Activated CD4-positive, alpha-beta T cell treated with anti-CD3 and anti-CD28 coated beads for 24 hours (primary cell): ENCODE measurements at regions not wholly inside any gene's neighbourhood (a gene's known extent, or its start where the extent isn't known, plus 50 kb on each side); places are given as distances from the start of the nearest gene placed in this dataset.
"Not testable (repeated sequence)": the region's sequence is repeated elsewhere in the genome, so short reads cannot be mapped to it uniquely, and the experiment has no call there.

ENCODE experiments used
- DNase-seq, 2 donors: peaks; one replicate each; pipeline ENCODE4 v3.0.0-alpha.2; 2020; ENCODE audit warnings: low read depth in 2 of 2

- no peak for DNase-seq
Measured at GRCh38 chr14:28599191-28599590, 167.4 kb upstream of the FOXG1 start.

DNA sequence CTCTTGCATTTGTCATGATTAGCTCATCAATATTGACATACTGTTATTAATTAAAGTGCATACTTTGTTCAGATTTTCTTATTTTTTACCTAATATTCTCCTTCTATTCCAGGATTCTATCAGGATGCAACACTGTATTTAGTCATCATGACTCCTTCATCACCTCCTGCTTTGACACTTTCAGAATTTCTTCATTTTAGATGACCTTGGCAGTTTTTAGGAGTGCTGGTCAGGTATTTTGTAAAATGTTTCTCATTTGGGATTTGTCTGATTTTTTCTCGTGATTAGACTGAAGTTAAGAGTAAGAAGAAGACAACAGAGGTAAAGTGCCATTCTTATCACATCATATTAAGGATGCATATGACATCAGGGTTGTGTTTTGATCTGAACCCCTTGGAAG, 167.0 kb upstream of the FOXG1 start:
- DNase-seq, result no peak

DNA sequence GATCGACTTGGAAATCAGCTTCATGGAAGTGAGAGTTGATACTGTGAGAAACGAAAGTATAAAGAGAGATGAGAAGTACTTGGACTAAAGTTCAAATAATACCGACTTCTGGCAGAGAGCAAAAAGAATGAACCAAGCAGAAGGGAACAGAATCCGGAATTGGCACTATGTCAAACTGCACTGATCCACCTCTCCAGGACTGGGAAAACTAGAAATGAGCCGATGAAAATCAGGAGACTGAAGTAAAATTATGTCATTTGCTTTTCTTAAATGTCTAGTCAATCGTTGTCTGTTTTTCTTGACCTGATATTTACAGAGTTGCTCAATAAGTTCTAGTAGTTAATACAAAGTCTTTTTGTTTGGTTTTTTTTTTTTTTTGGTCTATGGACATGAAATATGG, 163.0 kb upstream of the FOXG1 start:
- DNase-seq, result no peak

DNA sequence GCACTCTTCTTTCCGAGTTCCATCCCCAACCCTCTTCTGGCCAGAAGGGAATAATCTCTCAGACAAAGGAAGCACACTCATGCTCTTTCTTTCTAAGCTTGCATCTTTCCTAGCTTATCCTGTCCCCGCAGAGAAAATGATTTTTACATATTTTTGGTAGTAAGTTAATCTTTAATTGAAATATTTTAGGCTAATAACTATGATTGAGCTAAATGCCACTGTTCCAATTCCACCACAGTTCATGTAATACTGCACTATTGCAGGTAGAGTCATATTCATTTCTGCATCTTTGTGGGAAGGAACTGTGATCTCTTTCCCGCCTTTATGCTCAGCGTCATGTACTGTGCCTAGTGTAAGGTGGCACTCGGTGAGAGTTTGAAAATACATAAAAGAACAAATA, 158.9 kb upstream of the FOXG1 start:
- DNase-seq, result no peak

GRCh38 chr14:28608443-28608842, 158.1 kb upstream of the FOXG1 start:
- DNase-seq, result no peak

DNA sequence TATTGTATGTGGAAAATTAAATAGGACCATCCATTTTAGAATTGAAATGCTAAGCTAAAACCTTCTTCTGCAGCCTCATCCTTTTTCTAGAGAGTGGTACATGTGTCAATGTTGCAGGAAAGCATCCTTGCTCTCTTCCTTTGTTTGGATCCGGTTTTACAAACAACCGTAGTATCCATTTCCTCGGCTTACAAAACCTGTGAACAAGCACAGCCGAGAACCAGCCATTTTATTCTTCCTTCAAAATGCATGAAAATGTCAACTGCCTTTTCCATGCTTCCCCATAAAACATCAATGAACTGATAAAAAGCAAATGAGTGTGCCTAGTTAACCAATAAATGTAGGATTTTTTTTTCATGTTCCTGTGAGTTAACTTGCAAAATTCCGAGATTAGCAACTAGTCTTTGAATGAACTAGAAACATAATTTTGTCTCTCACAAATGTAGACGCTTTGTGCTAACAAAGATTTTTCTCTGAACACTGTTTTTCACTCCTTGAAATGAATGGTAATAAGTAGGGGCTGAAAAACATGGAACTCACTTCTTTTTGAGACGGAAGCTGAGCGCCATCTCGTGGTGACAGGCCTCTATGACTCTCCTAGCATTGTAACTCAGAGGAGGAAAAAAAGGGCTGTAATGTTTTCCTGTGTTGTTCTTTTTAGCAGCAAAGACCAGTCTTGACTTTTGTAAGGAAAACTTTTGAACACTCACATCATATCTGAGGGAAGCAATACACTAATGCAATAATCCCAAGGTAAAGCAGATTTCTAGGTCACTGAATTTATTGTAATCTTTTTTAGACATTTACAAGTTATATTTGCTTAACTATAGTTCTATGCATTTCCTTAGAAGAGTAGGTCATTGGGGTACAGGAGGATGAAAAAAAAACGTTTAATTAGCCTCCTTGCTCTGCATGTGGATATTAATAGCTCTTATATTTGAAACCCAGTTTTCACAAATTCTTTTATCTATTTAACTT, 157.4 kb upstream of the FOXG1 start:
- DNase-seq, result peak in 1 of 2 donors; percentile 2

- no peak for DNase-seq
Measured at GRCh38 chr14:28612414-28612813, 154.2 kb upstream of the FOXG1 start.

DNA sequence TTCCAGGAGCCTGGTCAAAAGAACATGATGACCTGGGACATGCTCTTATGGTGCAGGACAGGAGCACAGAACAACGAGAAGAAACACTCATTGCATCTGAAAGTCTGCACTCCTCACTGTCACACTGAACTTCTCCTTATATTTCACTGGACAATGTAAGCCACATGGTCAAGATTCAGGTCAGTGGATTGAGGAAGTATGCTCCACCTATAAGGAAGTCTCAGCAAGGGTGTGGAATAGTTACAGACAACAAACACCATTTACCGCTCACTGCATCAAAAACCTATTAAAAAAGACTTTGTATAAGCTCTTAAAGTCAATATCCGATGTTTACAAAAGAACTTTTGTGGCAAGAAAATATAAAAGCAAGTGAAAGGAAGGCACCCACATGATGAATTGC, 153.1 kb upstream of the FOXG1 start:
- no peak for DNase-seq

DNA sequence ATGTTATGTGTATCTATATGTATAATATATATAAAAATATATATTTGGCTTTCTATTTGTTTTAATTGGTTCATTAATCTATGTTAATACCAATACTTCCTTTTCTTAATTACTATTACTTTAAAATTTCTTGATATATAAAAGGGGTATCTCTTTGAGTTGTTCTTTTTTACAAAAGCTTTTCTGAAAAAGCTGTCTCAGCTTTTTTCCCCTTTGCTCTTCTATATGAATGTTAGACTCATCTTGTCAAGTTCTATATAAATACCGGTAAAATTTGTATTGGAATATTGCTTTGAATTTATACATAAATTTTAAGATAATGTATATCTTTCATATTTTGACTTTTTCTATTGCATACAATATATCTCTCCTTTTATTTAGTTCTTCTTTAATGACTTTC, 139.8 kb upstream of the FOXG1 start:
- DNase-seq, result no peak

DNA sequence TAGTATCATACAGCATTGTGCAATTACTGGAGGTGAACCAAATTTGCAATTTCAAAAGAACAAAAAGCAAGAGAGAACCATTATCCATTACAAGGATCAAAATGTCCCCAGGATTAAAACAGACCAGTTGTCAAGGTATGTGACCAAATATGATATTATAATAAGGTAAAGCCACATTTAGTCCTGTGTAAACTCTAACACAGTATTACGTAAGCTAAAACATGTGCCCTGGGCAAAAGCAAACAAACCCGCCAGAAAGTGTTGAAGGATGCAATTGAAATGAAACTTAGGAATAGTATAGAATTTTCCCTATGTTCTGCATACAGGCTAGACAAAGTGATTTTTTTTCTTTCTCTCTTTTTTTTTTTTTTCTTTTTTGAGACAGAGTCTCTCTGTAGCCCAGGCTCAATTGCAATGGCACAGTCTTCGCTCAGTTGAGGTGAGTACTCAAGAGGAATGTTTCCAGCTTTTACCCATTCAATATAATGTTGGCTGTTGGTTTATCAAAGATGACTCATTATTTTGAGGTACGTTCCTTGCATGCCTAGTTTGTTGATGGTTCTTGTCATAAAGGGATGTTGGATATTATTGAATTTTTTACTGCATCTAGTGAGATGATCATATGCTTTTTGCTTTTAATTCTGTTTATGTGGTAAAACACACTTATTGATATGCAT, 137.1 kb upstream of the FOXG1 start:
- no peak for DNase-seq

GRCh38 chr14:28630100-28630499, 136.5 kb upstream of the FOXG1 start:
- no peak for DNase-seq

GRCh38 chr14:28635387-28635786, 131.2 kb upstream of the FOXG1 start:
- no peak for DNase-seq

- DNase-seq, result not testable (repeated sequence)
Measured at GRCh38 chr14:28635816-28636215, 130.8 kb upstream of the FOXG1 start.

DNA sequence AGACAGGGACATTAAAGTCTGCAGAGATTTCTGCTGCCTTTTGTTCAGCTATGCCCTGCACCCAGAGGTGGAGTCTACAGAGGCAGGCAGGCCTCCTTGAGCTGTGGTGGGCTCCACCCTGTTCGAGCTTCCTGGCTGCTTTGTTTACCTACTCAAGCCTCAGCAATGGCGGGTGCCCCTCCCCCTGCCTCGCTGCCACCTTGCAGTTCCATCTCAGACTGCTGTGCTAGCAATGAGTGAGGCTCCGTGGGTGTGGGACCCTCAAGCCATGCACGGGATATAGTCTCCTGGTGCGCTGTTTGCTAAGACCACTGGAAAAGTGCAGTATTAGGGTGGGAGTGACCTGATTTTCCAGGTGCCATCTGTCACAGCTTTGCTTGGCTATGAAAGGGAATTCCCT, 125.4 kb upstream of the FOXG1 start:
- DNase-seq, result not testable (repeated sequence)

DNA sequence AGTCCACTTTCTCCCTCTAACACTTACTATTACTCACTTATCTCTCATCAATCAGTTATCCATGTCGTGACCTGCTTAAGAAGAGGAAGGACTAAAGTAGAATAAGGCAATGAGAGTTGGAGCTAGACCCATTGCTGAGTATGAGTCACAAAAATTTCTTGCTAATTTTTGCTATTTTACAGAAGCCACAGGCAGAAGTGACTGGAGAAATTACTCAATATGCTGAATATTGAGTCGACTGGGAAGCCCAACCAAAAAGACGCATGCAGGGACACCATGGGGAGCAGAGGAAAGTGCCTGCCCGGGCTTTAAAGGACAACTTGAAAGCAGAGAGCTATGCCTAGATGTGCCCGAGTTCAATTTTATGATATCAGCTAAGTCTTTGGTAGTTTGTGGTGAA, 115.4 kb upstream of the FOXG1 start:
- DNase-seq, result no peak

DNA sequence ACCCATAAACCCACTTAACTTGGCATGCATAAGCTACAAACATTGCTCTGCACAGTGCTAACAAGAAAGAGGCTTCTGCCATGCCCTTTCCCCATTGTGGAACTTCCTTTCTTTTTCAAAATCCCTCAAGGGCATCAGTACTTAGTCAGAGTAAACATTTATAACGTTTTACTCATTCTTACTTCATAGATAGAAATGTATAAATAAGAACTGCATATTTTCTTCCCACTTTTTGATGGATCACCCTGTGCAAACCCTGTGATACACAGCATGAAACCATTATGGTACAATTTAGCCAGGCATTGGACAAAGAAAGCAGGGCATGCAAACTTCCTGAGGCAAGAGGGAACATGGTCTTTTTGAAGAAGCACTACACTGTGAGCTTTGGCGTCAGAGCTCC, 113.8 kb upstream of the FOXG1 start:
- DNase-seq, result no peak

DNA sequence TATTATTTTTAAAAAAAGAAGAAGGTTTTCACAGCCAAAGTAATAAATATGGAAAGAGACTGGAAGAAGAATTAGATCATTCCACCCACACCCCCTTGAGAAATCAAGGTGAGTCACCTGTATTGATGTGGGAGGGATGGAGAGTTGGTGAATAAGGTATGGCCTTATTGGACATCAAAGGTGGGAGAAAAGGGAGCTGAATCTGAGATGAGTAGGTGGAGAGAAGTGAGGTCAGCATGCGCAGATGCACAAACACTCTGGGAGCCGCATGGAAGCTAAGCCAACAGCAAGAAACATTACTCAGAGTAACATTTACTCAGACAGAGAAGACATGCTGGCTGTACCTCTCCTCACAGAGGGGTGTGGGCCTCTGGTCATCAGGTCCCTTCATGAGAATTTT, 113.1 kb upstream of the FOXG1 start:
- no peak for DNase-seq

- no peak for DNase-seq
Measured at GRCh38 chr14:28656704-28657255, 109.8 kb upstream of the FOXG1 start.

DNA sequence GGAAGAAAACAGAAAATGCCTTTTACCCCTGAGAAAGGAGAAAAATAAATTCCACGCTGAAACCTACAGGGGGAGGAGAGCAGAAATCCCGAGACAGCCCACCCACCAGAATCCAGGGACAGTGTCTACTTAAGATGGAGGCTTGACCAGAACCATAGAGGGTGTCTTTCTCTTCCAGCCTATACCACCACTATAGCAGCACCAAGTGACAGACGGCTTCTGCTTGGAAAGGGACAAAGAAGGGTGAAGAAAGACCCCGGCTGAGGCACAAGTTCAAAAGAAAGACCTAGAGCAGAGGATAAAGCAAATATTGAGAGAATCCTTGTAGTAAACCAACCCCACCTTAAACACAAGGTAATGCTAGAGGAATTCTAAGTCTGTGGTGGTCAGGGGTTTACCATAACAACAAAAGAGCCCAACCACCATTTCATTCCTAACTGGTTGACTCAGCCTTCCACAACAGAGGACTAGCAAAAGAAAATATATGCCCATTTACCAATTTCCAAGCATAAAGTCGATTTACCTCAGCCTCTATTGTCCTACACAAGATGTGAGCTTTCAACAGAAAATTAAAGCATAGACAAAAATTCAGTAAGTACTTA, 105.3 kb upstream of the FOXG1 start:
- DNase-seq, result no peak

DNA sequence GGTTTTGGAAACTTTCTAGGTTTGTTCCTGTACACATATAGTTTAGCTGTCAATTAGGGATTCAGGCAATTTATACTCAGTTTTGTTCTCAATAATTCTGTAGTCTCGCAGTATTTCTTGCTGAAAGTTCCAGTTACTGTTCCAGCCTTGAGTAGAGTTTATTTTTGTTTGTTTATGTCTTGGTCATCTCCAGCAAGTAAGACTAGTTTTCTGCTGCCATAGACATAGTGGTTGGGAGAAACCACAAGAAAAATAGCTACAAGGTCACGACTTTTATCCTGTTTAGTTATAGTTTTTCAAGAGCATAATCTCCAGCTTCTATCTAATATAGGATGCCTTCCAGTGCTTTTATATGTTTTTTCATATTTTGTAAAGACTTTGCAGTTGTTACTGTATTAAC, 99.6 kb upstream of the FOXG1 start:
- DNase-seq, result no peak

- no peak for DNase-seq
Measured at GRCh38 chr14:28671425-28671824, 95.2 kb upstream of the FOXG1 start.

- no peak for DNase-seq
Measured at GRCh38 chr14:28673056-28673455, 93.5 kb upstream of the FOXG1 start.
